GM23338 (cell line): ENCODE measurements at regions not wholly inside any gene's neighbourhood (a gene's known extent, or its start where the extent isn't known, plus 50 kb on each side); places are given as distances from the start of the nearest gene placed in this dataset.

Source experiments
- ATAC-seq: fragments of 200-7000 bp; cut with Tn5 transposase; 3 replicates; pipeline ENCODE4 v1.9.1; 2020
- DNase-seq: peaks from one replicate; pipeline ENCODE4 v3.0.0-alpha.2; 2015; ENCODE audit warnings: low spot score
- H2AFZ ChIP-seq: fragments of 200-600 bp; sonication (generic); 2 replicates; pipeline ENCODE4 v1.8.0; 2016; ENCODE audit warnings: antibody characterized with exemption, mild to moderate bottlenecking, moderate library complexity
- H3F3A ChIP-seq: fragments of 200-600 bp; sonication (generic); replicated peaks from 2 replicates; pipeline ENCODE4 v1.8.0; 2017; ENCODE audit warnings: antibody characterized with exemption, mixed run types, low read depth
- H3K27ac ChIP-seq: fragments of 200-600 bp; sonication (generic); 2 replicates; pipeline ENCODE4 v1.6.1; 2016; ENCODE audit warnings: low read depth
- H3K27me3 ChIP-seq: fragments of 200-600 bp; sonication (generic); 2 replicates; pipeline ENCODE4 v1.8.0; 2016; ENCODE audit warnings: mild to moderate bottlenecking, mixed run types, moderate library complexity; ENCODE audit not compliant: insufficient read depth
- H3K36me3 ChIP-seq: fragments of 200-600 bp; sonication (generic); 2 replicates; pipeline ENCODE4 v1.8.0; 2016; ENCODE audit warnings: mild to moderate bottlenecking; ENCODE audit not compliant: insufficient read depth
- H3K4me1 ChIP-seq: fragments of 200-600 bp; sonication (generic); 2 replicates; pipeline ENCODE4 v1.8.0; 2016; ENCODE audit warnings: mild to moderate bottlenecking, moderate library complexity; ENCODE audit not compliant: insufficient read depth
- H3K4me2 ChIP-seq: fragments of 200-600 bp; sonication (generic); 2 replicates; pipeline ENCODE4 v1.7.1; 2017; ENCODE audit warnings: mixed run types
- H3K4me3 ChIP-seq: fragments of 200-600 bp; sonication (generic); 2 replicates; pipeline ENCODE4 v1.6.1; 2016; ENCODE audit warnings: mixed run types
- H3K79me2 ChIP-seq: fragments of 200-600 bp; sonication (generic); replicated peaks from 2 replicates; pipeline ENCODE4 v1.8.0; 2017; ENCODE audit warnings: mild to moderate bottlenecking; ENCODE audit not compliant: insufficient read depth
- H3K9me2 ChIP-seq: fragments of 200-600 bp; sonication (generic); 2 replicates; pipeline ENCODE4 v1.8.0; 2017; ENCODE audit not compliant: insufficient read depth
- H4K20me1 ChIP-seq: fragments of 200-600 bp; sonication (generic); replicated peaks from 2 replicates; pipeline ENCODE4 v1.8.0; 2017; ENCODE audit warnings: mild to moderate bottlenecking; ENCODE audit not compliant: insufficient read depth
- H3K27ac Mint-ChIP-seq: 2 replicates; pipeline ENCODE4 v1.8.0; 2020; ENCODE audit warnings: inconsistent platforms, mild to moderate bottlenecking, moderate library complexity, mixed read lengths
- H3K27me3 Mint-ChIP-seq: 3 replicates; pipeline ENCODE4 v1.8.0; 2022; ENCODE audit warnings: low read depth, mild to moderate bottlenecking, moderate library complexity, mixed read lengths, inconsistent platforms; ENCODE audit not compliant: insufficient read depth, poor library complexity
- H3K36me3 Mint-ChIP-seq: 3 replicates; pipeline ENCODE4 v1.8.0; 2021; ENCODE audit warnings: low read depth, mild to moderate bottlenecking, inconsistent platforms, moderate library complexity, mixed read lengths
- H3K4me1 Mint-ChIP-seq: 3 replicates; pipeline ENCODE4 v1.8.0; 2020; ENCODE audit warnings: mild to moderate bottlenecking, inconsistent platforms, mixed read lengths
- H3K4me3 Mint-ChIP-seq: 3 replicates; pipeline ENCODE4 v1.8.0; 2021; ENCODE audit warnings: moderate library complexity, mild to moderate bottlenecking, inconsistent platforms, mixed read lengths
- H3K9me3 Mint-ChIP-seq: 3 replicates; pipeline ENCODE4 v1.8.0; 2020; ENCODE audit warnings: moderate library complexity, mild to moderate bottlenecking, inconsistent platforms, mixed read lengths
- CREB1 ChIP-seq: fragments of 250-450 bp; sonication (Bioruptor Pico); IDR thresholded peaks from 2 replicates; pipeline ENCODE4 v1.5.0; 2020; ENCODE audit warnings: low read depth, mild to moderate bottlenecking, moderate library complexity
- CTCF ChIP-seq, 2 experiments: fragments of 200-600 bp in 1 of 2; sonication (generic) in 1 of 2; conservative IDR thresholded peaks; 2 replicates each; pipeline versions ENCODE4 v1.5.1 to v1.6.1; 2016 to 2017; ENCODE audit warnings: antibody characterized with exemption in 2 of 2, low read depth in 2 of 2, mild to moderate bottlenecking in 2 of 2, moderate library complexity in 1 of 2
- ETS1 ChIP-seq: IDR thresholded peaks from 2 replicates; pipeline ENCODE4 v1.6.1; 2016; ENCODE audit warnings: antibody characterized with exemption
- EZH2 ChIP-seq: fragments of 200-600 bp; sonication (generic); IDR thresholded peaks from one replicate; pipeline ENCODE4 v1.8.0; 2017; ENCODE audit warnings: antibody characterized with exemption, mild to moderate bottlenecking, low read depth; ENCODE audit not compliant: unreplicated experiment
- EZH2phosphoT487 ChIP-seq: fragments of 200-600 bp; sonication (generic); IDR thresholded peaks from one replicate; pipeline ENCODE4 v1.8.1; 2018; ENCODE audit warnings: antibody characterized with exemption; ENCODE audit not compliant: unreplicated experiment
- JUNB ChIP-seq: IDR thresholded peaks from one replicate; pipeline ENCODE4 v1.6.1; 2016; ENCODE audit warnings: antibody characterized with exemption; ENCODE audit not compliant: unreplicated experiment
- NANOG ChIP-seq: IDR thresholded peaks from 2 replicates; pipeline ENCODE4 v1.6.1; 2016; ENCODE audit warnings: antibody characterized with exemption, borderline replicate concordance
- POLR2AphosphoS5 ChIP-seq: IDR thresholded peaks from 2 replicates; pipeline ENCODE4 v1.6.1; 2016; ENCODE audit warnings: antibody characterized with exemption, low read depth
- REST ChIP-seq: IDR thresholded peaks from one replicate; pipeline ENCODE4 v1.6.1; 2018; ENCODE audit warnings: antibody characterized with exemption; ENCODE audit not compliant: unreplicated experiment
- STAT1 ChIP-seq: IDR thresholded peaks from one replicate; pipeline ENCODE4 v1.6.1; 2016; ENCODE audit warnings: antibody characterized with exemption; ENCODE audit not compliant: unreplicated experiment
- ZNF114 ChIP-seq: fragments of 250-450 bp; sonication (Bioruptor Pico); IDR thresholded peaks from 2 replicates; pipeline ENCODE4 v1.5.0; 2020; ENCODE audit warnings: mild to moderate bottlenecking, moderate library complexity
- ZNF331 ChIP-seq: fragments of 250-450 bp; sonication (Bioruptor Pico); IDR thresholded peaks from 2 replicates; pipeline ENCODE4 v1.5.0; 2020; ENCODE audit warnings: low read depth, mild to moderate bottlenecking, moderate library complexity
- ZNF462 ChIP-seq: fragments of 250-450 bp; sonication (Bioruptor Pico); IDR thresholded peaks from 2 replicates; pipeline ENCODE4 v1.5.0; 2020; ENCODE audit warnings: mild to moderate bottlenecking, moderate library complexity

- H3K27me3 ChIP-seq = no peaks in the 10 kb centered on the region
- no peak for TF ChIP-seq POLR2AphosphoS5
- TF ChIP-seq CREB1 = no peak
- no peak for TF ChIP-seq REST
- no peak for TF ChIP-seq CTCF (conservative IDR thresholded peaks at IDR 0.05; ENCODE audit: low read depth in 2 of 2)
- no peak for TF ChIP-seq ETS1
- TF ChIP-seq ZNF114 (CRISPR knock-in tag) = no peak
- TF ChIP-seq NANOG = no peak
- TF ChIP-seq EZH2phosphoT487 = no peak
- TF ChIP-seq ZNF462 (CRISPR knock-in tag) = no peak
- TF ChIP-seq JUNB = no peak
- no peak for TF ChIP-seq ZNF331
- no peak for TF ChIP-seq EZH2
- no peak for TF ChIP-seq STAT1
- no peak overlapping the region for H3K27ac ChIP-seq
- Mint-ChIP-seq H3K4me3 (no peak overlapping the region), H3K4me1 (peaks cover 18% of the 10 kb centered on the region), H3K27me3 (peaks cover 1% of the 10 kb centered on the region), H3K36me3 (no peaks in the 10 kb centered on the region), H3K9me3 (no peaks in the 10 kb centered on the region), H3K27ac (no peak overlapping the region)
- no peak for DNase-seq
- H2AFZ ChIP-seq = no peak overlapping the region
- no peak overlapping the region for H3K4me2 ChIP-seq
- peaks cover 32% of the 10 kb centered on the region for H3K4me1 ChIP-seq
- H3K79me2 ChIP-seq = no peaks in the 10 kb centered on the region
- ATAC-seq = no peak
- H3K9me2 ChIP-seq = no peaks in the 10 kb centered on the region
- no peak overlapping the region for H3K4me3 ChIP-seq
- H3K36me3 ChIP-seq = no peaks in the 10 kb centered on the region
- no peaks in the 10 kb centered on the region for H3F3A ChIP-seq
- H4K20me1 ChIP-seq = no peaks in the 10 kb centered on the region
These were observed 236.2 kb downstream of the TLE4 start for GRCh38 chr9:79807971-79808370.
